C4-2B (cell line): ENCODE measurements at regions not wholly inside any gene's neighbourhood (a gene's known extent, or its start where the extent isn't known, plus 50 kb on each side); places are given as distances from the start of the nearest gene placed in this dataset.

Experiments
- H3K27ac ChIP-seq: fragments of 450-650 bp; 2 replicates; pipeline ENCODE4 v1.5.1; 2017
- ZFX ChIP-seq: fragments of 450-650 bp; IDR thresholded peaks from 2 replicates; pipeline ENCODE4 v1.6.1; 2017
- TF ChIP-seq, protein P1 (sequence below): fragments of 450-650 bp; conservative IDR thresholded peaks from 2 replicates; pipeline ENCODE4 v1.5.1; 2017; ENCODE audit warnings: mild to moderate bottlenecking

GRCh38 chr2:217302856-217303255 lies 443.0 kb upstream of the TNP1 start:
- TF ChIP-seq ZFX, result no peak
- TF ChIP-seq, protein P1, sequence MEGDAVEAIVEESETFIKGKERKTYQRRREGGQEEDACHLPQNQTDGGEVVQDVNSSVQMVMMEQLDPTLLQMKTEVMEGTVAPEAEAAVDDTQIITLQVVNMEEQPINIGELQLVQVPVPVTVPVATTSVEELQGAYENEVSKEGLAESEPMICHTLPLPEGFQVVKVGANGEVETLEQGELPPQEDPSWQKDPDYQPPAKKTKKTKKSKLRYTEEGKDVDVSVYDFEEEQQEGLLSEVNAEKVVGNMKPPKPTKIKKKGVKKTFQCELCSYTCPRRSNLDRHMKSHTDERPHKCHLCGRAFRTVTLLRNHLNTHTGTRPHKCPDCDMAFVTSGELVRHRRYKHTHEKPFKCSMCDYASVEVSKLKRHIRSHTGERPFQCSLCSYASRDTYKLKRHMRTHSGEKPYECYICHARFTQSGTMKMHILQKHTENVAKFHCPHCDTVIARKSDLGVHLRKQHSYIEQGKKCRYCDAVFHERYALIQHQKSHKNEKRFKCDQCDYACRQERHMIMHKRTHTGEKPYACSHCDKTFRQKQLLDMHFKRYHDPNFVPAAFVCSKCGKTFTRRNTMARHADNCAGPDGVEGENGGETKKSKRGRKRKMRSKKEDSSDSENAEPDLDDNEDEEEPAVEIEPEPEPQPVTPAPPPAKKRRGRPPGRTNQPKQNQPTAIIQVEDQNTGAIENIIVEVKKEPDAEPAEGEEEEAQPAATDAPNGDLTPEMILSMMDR, result no peak
- no peak overlapping the region for H3K27ac ChIP-seq

- no peak for TF ChIP-seq ZFX
- TF ChIP-seq, protein P1, result no peak
- H3K27ac ChIP-seq, result no peak overlapping the region
Observed at GRCh38 chr2:217301142-217301925, 441.5 kb upstream of the TNP1 start.

GRCh38 chr2:217299590-217299989 lies 439.7 kb upstream of the TNP1 start:
- no peak for TF ChIP-seq ZFX
- TF ChIP-seq, protein P1, result no peak
- H3K27ac ChIP-seq, result no peak overlapping the region

DNA sequence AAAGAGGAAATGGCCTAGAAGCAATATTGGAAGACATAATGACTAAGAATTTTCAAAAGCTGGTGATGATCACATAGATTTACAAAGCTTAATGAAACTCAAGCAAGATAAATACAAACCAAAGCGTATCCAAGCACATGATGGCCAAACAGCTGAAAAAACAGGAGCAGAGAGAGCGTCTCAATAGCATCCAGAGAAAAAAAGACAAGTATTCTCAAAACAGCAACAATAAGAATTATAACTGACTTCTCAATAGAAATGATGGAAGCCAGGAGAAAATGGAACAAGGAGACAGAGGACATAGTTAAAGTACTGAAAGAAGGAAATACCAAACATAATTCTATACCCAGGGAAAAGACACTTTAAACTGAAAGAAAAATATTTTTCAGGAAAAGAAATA lies 437.2 kb upstream of the TNP1 start:
- TF ChIP-seq, protein P1, result no peak

GRCh38 chr2:217294818-217295217 lies 435.0 kb upstream of the TNP1 start:
- TF ChIP-seq, protein P1, result no peak
- TF ChIP-seq ZFX, result no peak
- no peak overlapping the region for H3K27ac ChIP-seq

More for the DNA sequence above, 437.2 kb upstream of the TNP1 start:
- H3K27ac ChIP-seq, result no peak overlapping the region

DNA sequence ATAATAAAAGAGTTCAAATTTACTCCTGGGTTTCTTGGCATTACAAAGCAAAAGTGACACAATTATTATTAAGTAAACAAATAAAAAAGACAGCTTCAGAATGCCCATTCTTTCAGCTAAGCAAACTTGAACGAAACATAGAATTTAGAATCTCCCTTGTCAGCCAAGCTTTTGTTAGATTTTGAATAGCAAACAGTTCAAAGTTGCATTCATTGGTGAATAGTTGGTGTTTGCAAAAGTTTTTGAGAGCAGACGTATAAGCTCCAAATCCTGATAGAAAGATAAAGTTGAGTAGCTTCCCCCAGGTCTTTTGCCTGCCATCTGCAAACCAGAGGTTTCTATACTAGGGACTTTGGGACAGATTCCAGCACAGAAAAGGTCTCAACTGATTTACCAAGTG lies 434.3 kb upstream of the TNP1 start:
- H3K27ac ChIP-seq, result no peak overlapping the region
- TF ChIP-seq, protein P1, result no peak
- TF ChIP-seq ZFX, result no peak

GRCh38 chr2:217293607-217294006 lies 433.7 kb upstream of the TNP1 start:
- no peak overlapping the region for H3K27ac ChIP-seq
- TF ChIP-seq, protein P1, result no peak
- TF ChIP-seq ZFX, result no peak
